Esophagus squamous epithelium (tissue), 4 donors: ENCODE measurements at regions not wholly inside any gene's neighbourhood (a gene's known extent, or its start where the extent isn't known, plus 50 kb on each side); places are given as distances from the start of the nearest gene placed in this dataset.

ENCODE experiments used
- CTCF ChIP-seq, 6 experiments: fragments of 450-650 bp in 4 of 6; fragments of 200-600 bp in 2 of 6; sonication (generic) in 2 of 6; IDR thresholded peaks; one replicate each; pipeline ENCODE4 v1.5.1; 2016 to 2019; ENCODE audit warnings: antibody characterized with exemption in 6 of 6, mild to moderate bottlenecking in 4 of 6, moderate library complexity in 4 of 6
- POLR2A ChIP-seq, 4 donors: fragments of 450-650 bp; IDR thresholded peaks; one replicate each; pipeline ENCODE4 v1.6.1; 2017; ENCODE audit warnings: antibody characterized with exemption in 4 of 4, mild to moderate bottlenecking in 4 of 4, moderate library complexity in 3 of 4

- TF ChIP-seq CTCF (IDR thresholded peaks at IDR 0.05) (no peak), POLR2A (IDR thresholded peaks at IDR 0.05) (no peak)
These were observed 151.7 kb upstream of the OLIG3 start for GRCh38 chr6:137645850-137646249.
